CD14-positive monocyte (primary cell): ENCODE measurements at regions not wholly inside any gene's neighbourhood (a gene's known extent, or its start where the extent isn't known, plus 50 kb on each side); places are given as distances from the start of the nearest gene placed in this dataset.

Experiments
- DNase-seq, 3 donors: peaks; one replicate each; pipeline ENCODE4 v3.0.0-alpha.2; 2011 to 2022
- H2AFZ ChIP-seq: 2 replicates; pipeline ENCODE4 v1.6.0; 2012; ENCODE audit warnings: mild to moderate bottlenecking, low read depth, low read length, inconsistent platforms; ENCODE audit not compliant: insufficient read depth, poor library complexity, severe bottlenecking
- H3K27ac ChIP-seq, 2 donors: 1 replicate in 1 of 2; 2 replicates in 1 of 2; pipeline ENCODE4 v1.5.1; 2012 to 2013; ENCODE audit warnings: low read length in 2 of 2, control low read depth in 1 of 2, inconsistent platforms in 1 of 2, low read depth in 1 of 2, mild to moderate bottlenecking in 1 of 2
- H3K27me3 ChIP-seq, 2 donors: one replicate each; pipeline versions ENCODE4 v1.6.0 to v1.6.1; 2011 to 2013; ENCODE audit warnings: low read length in 2 of 2; ENCODE audit not compliant: control insufficient read depth in 2 of 2, insufficient read depth in 2 of 2
- H3K36me3 ChIP-seq, 2 donors: replicated peaks in 1 of 2; 1 replicate in 1 of 2; 2 replicates in 1 of 2; pipeline versions ENCODE4 v1.5.1 to v1.6.1; 2012 to 2013; ENCODE audit warnings: low read length in 2 of 2, control low read depth in 1 of 2, inconsistent platforms in 1 of 2, mild to moderate bottlenecking in 1 of 2; ENCODE audit not compliant: insufficient read depth in 2 of 2, control insufficient read depth in 1 of 2
- H3K4me1 ChIP-seq, 2 donors: 1 replicate in 1 of 2; 2 replicates in 1 of 2; pipeline versions ENCODE4 v1.5.1 to v1.6.1; 2012 to 2013; ENCODE audit warnings: low read length in 2 of 2, control low read depth in 1 of 2, inconsistent platforms in 1 of 2, mild to moderate bottlenecking in 1 of 2, moderate library complexity in 1 of 2; ENCODE audit not compliant: insufficient read depth in 2 of 2, control insufficient read depth in 1 of 2
- H3K4me2 ChIP-seq: replicated peaks from 2 replicates; pipeline ENCODE3; 2012; ENCODE audit warnings: low read length, moderate library complexity, mild to moderate bottlenecking; ENCODE audit not compliant: poor library complexity, severe bottlenecking; ENCODE audit errors: extremely low read depth
- H3K4me3 ChIP-seq, 3 experiments: fragments of 200-600 bp in 1 of 3; sonication (generic) in 1 of 3; replicated peaks in 1 of 3; 1 replicate in 2 of 3; 2 replicates in 1 of 3; pipeline ENCODE4 v1.5.1; 2011 to 2013; ENCODE audit warnings: low read length in 3 of 3, mild to moderate bottlenecking in 3 of 3, control low read depth in 2 of 3, low read depth in 2 of 3, inconsistent platforms in 1 of 3, moderate library complexity in 1 of 3
- H3K79me2 ChIP-seq: 2 replicates; pipeline ENCODE4 v1.6.0; 2012; ENCODE audit warnings: mild to moderate bottlenecking, control low read depth, inconsistent platforms, low read length, moderate library complexity; ENCODE audit not compliant: insufficient read depth
- H3K9ac ChIP-seq: 2 replicates; pipeline ENCODE4 v1.6.0; 2017; ENCODE audit warnings: low read length, mild to moderate bottlenecking; ENCODE audit not compliant: insufficient read depth, poor library complexity, severe bottlenecking
- H3K9me3 ChIP-seq, 2 donors: replicated peaks in 1 of 2; 1 replicate in 1 of 2; 2 replicates in 1 of 2; pipeline versions ENCODE4 v1.5.1 to v1.6.1; 2012 to 2013; ENCODE audit warnings: low read length in 2 of 2, control low read depth in 1 of 2; ENCODE audit not compliant: control insufficient read depth in 1 of 2, insufficient read depth in 1 of 2
- H4K20me1 ChIP-seq: 2 replicates; pipeline ENCODE4 v1.6.0; 2012; ENCODE audit warnings: mild to moderate bottlenecking, low read length, control low read depth, moderate library complexity; ENCODE audit not compliant: insufficient read depth
- H3K27ac Mint-ChIP-seq, 7 donors: one replicate each; pipeline ENCODE4 v1.8.0; 2020; ENCODE audit warnings: mild to moderate bottlenecking in 7 of 7, mixed read lengths in 7 of 7, moderate library complexity in 6 of 7, inconsistent platforms in 2 of 7
- H3K27me3 Mint-ChIP-seq, 3 donors: one replicate each; pipeline ENCODE4 v1.8.0; 2021 to 2022; ENCODE audit warnings: low read depth in 3 of 3, mild to moderate bottlenecking in 3 of 3, mixed read lengths in 3 of 3, moderate library complexity in 3 of 3, inconsistent platforms in 1 of 3
- H3K36me3 Mint-ChIP-seq, 2 donors: one replicate each; pipeline ENCODE4 v1.8.0; 2020; ENCODE audit warnings: mixed read lengths in 2 of 2, inconsistent platforms in 1 of 2, mild to moderate bottlenecking in 1 of 2
- H3K4me1 Mint-ChIP-seq: one replicate; pipeline ENCODE4 v1.8.0; 2020; ENCODE audit warnings: mild to moderate bottlenecking, mixed read lengths
- H3K4me3 Mint-ChIP-seq, 2 donors: one replicate each; pipeline ENCODE4 v1.8.0; 2020; ENCODE audit warnings: mild to moderate bottlenecking in 2 of 2, mixed read lengths in 2 of 2, moderate library complexity in 1 of 2
- H3K9me3 Mint-ChIP-seq, 7 donors: one replicate each; pipeline ENCODE4 v1.8.0; 2020 to 2022; ENCODE audit warnings: mixed read lengths in 7 of 7, mild to moderate bottlenecking in 6 of 7, moderate library complexity in 6 of 7, inconsistent platforms in 2 of 7
- CTCF ChIP-seq: fragments of 200-600 bp; IDR thresholded peaks from one replicate; pipeline ENCODE4 v1.8.0; 2022; ENCODE audit warnings: antibody characterized with exemption, mild to moderate bottlenecking
- WGBS: methylation state at CpG from one replicate; pipeline ENCODE4 v1.1.5; 2013; ENCODE audit warnings: missing lambda C conversion rate; ENCODE audit not compliant: insufficient coverage; 5-methylcytosine and 5-hydroxymethylcytosine counted together
- intact Hi-C, 2 donors: fragments of 100-400 bp; cut with micrococcal nuclease; formaldehyde crosslinking; loops; one replicate each; pipeline versions ENCODE4 v1.15.0 to v1.15.1; 2023

DNA sequence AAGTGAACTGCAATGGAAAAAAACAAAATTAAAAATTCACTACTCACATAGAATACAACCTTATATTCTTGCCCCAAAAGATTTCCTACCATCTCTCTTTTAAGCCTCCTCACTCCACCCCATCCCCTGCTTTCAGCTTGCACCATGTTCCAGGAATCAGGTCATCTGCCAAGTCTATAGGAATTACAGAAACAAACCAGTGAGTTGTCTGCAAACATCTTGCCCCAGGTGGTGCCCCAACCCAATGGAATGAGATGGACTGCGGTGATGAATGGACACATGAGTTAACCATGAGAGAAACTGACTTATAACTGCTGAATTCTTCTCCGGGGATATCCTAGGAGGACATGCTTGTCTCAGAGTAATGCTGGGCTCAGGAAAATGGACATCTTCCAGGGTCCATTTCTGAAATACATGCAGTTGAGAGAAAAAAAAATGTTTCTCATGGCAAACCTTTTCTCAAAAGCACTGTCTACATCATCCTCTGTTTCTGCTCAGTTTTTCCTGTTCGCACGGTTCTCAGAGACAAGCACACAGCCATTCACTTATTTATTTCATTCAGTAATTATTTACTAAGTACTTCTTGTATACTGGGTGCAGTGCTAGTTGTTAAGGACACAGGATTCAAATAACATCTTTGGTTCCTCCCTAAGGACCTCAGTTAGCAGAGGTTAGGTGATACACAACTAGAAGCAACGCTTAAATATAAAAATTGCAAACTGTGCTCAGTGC lies 350.0 kb downstream of the RND3 start:
- WGBS = 100% methylated on average over 3 of the region's 5 CpGs
- Mint-ChIP-seq H3K9me3 (peaks cover 0 to 11% (median 7%) of the 10 kb centered on the region in 7 donors), H3K27me3 (peaks cover 0 to 1% (median 0%) of the 10 kb centered on the region in 3 donors), H3K4me3 (no peak overlapping the region), H3K4me1 (no peaks in the 10 kb centered on the region), H3K36me3 (no peaks in the 10 kb centered on the region), H3K27ac (no peak overlapping the region)
- no peak for DNase-seq
- Histone ChIP-seq H3K36me3 (no peaks in the 10 kb centered on the region), H2AFZ (no peak overlapping the region), H4K20me1 (no peaks in the 10 kb centered on the region), H3K4me3 (no peak overlapping the region), H3K9me3 (peaks cover 6 to 7% of the 10 kb centered on the region in 2 donors), H3K27ac (no peak overlapping the region), H3K79me2 (no peaks in the 10 kb centered on the region), H3K9ac (no peak overlapping the region), H3K4me1 (no peaks in the 10 kb centered on the region), H3K27me3 (no peaks in the 10 kb centered on the region), H3K4me2 (no peak overlapping the region)
- TF ChIP-seq CTCF = no peak
- intact Hi-C loops = no loop called here

DNA sequence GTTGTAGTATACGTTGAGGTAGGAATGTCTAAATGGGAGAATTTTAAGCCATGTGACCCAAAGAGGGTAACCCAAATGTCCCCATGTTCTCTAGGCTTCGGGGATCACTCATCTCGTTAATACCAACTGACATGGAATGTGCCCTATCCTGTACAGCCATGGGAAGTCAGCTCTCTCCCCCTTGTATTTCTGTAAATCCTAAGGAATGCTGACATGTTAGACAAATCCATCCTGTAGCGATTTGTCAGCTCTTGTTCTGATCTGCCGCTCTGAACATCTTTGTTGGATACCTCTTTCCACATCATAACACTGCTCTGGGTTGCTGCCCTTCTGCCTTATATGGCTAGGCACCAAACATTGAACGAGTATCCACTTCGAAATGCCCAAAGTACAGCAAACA lies 350.6 kb downstream of the RND3 start:
- intact Hi-C loops = no loop called here
- no peak overlapping the region for H3K4me2 ChIP-seq
- Mint-ChIP-seq H3K4me1 (no peaks in the 10 kb centered on the region), H3K9me3 (peaks cover 0 to 11% (median 7%) of the 10 kb centered on the region in 7 donors), H3K27me3 (peaks cover 0 to 1% (median 0%) of the 10 kb centered on the region in 3 donors), H3K4me3 (no peak overlapping the region), H3K36me3 (no peaks in the 10 kb centered on the region), H3K27ac (no peak overlapping the region)
- H3K4me3 ChIP-seq = no peak overlapping the region
- 92% methylated on average over 4 of the region's 7 CpGs for WGBS
- no peak for DNase-seq
- H3K79me2 ChIP-seq = no peaks in the 10 kb centered on the region
- no peaks in the 10 kb centered on the region for H3K4me1 ChIP-seq
- no peak overlapping the region for H2AFZ ChIP-seq
- no peaks in the 10 kb centered on the region for H3K27me3 ChIP-seq
- H3K9ac ChIP-seq = no peak overlapping the region
- peaks cover 6 to 7% of the 10 kb centered on the region in 2 donors for H3K9me3 ChIP-seq
- no peaks in the 10 kb centered on the region for H3K36me3 ChIP-seq
- no peaks in the 10 kb centered on the region for H4K20me1 ChIP-seq
- H3K27ac ChIP-seq = no peak overlapping the region
- TF ChIP-seq CTCF = no peak
